NCI-H2227 (cell line): ENCODE measurements at regions not wholly inside any gene's neighbourhood (a gene's known extent, or its start where the extent isn't known, plus 50 kb on each side); places are given as distances from the start of the nearest gene placed in this dataset.
"Not testable (repeated sequence)": the region's sequence is repeated elsewhere in the genome, so short reads cannot be mapped to it uniquely, and the experiment has no call there.

Experiments used
- DNase-seq: peaks from one replicate; lab custom pipeline; 2025; ENCODE audit not compliant: unreplicated experiment; lab: John Stamatoyannopoulos, UW

DNA sequence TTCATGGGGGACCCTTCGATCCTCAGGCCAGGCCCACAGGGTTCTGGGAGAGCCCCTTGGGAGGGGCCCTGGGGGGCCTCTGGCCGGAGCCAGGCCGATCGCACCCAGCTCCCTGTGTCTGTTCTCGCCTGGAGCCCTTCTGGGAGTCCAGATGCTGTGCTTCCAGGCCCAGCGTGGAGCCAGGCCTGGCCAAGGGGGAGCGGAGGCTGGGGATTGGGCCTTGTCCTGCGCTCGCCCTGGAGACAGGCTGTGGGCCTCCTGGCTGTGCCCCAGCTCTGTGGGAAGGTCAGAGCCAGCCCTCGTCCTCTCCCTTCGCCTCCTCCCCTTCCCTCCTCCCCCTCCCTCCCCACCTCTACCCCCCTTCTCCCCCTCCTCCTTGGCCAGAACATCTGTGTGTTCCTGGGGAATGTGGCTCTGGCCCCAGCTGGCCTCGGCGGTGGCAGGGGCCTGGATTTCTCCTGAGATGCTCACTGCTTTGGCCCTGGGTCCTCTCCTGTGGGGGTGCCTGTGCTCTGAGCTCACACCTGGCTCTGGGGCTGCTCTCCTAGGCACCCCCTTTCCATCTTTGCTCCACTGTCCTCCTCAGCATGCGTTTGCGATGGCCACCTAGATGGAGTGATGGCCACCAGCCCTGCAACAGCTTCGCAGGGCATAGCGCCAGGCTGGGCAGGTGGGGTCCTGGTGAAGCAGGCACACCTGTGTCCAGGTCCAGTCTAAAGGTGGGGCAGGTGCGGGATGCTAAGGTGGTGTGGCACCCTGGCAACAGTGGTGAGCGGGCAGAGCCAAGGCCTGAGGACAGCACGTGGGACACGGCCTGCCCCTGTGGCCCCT is 90.6 kb upstream of the CIBAR2 start:
- DNase-seq: peak; percentile 17

DNA sequence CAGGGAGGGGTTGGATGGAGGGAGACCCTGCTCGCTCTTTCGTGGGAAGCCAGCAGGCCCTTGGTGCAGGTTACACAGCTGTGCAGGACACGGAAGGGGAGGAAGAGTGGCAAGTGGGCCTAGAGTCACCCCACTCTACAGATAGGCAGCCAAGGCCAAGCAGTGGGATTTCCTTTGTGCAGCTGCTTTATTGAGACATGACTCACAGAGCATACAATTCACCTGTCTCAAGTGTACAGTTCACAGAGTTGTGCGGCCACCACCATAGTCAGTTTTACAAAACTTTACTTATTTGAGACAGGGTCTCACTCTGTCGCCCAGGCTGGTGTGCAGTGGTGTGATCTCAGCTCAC is 91.2 kb upstream of the CIBAR2 start:
- DNase-seq: no peak

- DNase-seq: no peak
These were observed 92.2 kb upstream of the CIBAR2 start for GRCh38 chr16:85204242-85205010.

GRCh38 chr16:85205257-85205656 is 93.0 kb upstream of the CIBAR2 start:
- not testable (repeated sequence) for DNase-seq

- DNase-seq: no peak
These were observed 93.6 kb upstream of the CIBAR2 start for GRCh38 chr16:85205747-85206471.

- DNase-seq: no peak
These were observed 94.4 kb upstream of the CIBAR2 start for GRCh38 chr16:85206472-85207356.

GRCh38 chr16:85207357-85207921 is 95.2 kb upstream of the CIBAR2 start:
- DNase-seq: no peak

- DNase-seq: no peak
These were observed 95.9 kb upstream of the CIBAR2 start for GRCh38 chr16:85208181-85208580.

- no peak for DNase-seq
These were observed 96.6 kb upstream of the CIBAR2 start for GRCh38 chr16:85208643-85209520.

- DNase-seq: no peak
These were observed 97.4 kb upstream of the CIBAR2 start for GRCh38 chr16:85209526-85210121.

DNA sequence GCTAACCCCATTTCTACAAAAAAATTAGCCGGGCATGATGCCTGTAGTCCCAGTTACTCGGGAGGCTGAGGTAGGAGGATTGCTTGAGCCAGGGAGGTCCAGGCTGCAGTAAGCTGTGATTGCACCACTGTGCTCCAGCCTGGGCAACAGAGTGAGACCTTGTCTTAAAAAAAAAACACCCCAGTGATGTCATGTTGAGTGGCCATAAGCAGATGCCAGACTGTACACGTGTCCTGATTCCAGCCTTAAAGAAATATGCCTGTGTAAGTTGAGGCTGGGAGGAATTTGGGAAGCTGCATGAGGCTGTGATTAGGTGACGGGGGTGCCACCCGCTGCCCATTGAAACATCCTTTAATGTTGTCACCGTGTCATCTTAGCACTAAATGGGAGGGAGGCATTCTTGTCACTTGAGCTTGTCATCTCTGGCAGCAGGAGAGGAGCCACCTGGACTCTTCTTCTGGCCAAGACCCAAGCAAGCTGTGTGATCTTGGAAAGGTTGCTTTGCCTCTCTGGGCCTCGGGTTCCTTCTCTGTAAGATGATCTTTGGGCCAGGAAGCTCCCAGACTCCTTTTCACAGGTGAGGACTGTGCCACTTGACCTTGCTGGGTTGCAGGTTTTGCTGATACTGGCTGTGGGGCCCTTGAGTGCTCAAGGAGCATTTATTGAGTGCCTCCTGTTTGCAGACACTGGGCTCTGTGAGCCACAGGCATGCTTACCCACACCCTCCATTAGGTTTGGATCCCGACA is 98.3 kb upstream of the CIBAR2 start:
- no peak for DNase-seq

DNA sequence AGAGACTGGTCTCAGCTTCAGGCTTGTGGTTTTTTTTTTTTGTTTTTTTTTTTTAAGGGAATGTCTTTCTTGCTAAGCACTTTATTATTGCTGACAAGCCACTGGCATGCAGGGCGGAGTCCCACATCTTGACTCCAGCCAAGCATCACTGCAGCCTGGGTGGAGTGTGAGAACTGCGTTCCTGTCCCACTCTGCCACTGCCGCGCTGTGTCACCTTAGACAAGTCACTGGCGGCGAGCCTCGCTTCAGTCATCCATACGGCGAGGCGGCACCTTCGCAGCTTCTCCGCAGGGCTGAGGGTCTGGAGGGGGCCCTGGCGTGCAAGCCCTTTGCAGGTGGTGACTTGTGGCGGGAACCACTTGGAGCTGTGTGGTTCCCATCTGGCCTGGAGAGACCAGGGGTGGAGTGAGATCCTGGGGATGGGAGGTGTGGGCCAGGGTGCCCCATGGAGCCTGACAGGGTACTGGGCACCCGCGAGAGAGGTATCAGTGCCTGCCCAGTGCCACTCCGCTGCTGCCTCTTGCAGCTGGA is 99.1 kb upstream of the CIBAR2 start:
- no peak for DNase-seq

DNA sequence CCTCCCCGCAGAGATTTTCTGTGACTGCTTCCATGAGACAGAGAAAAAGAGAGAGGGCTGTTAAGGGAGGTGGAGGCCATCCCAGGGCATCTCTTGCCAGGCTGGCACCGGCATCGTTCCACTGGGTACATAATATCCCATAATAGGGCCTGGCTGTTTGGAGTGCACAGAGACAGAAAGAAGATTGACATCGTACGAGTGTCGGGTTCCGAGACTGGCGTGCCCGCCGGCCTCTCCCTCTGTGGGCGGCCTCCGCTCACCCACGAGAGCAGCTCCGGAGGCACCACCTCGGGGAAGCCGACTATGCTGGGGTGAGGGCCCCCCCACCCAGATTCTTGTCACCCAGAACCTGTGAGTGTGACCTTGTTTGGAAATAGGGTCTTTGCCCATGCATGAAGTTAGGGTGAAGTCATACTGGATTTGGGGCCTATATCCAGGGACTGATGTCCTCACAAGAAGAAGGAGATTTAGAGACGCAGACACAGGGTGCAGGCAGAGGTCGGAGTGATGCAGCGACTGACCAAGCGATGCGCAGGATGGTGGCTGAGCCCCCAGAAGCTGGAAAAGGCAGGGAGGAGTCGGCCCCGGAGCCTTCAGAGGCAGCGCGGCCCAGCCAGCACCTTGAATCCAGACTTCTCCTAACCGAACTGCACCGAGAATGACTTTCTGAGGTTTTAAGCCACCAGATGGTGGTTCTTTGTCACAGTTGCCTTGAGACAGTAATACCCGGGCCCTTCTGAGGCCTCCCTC is 101.8 kb upstream of the CIBAR2 start:
- DNase-seq: no peak

GRCh38 chr16:85215478-85216118 is 103.3 kb upstream of the CIBAR2 start:
- DNase-seq: no peak

- no peak for DNase-seq
These were observed 104.5 kb upstream of the CIBAR2 start for GRCh38 chr16:85216522-85217375.
